Activated CD4-positive, alpha-beta T cell treated with anti-CD3 and anti-CD28 coated beads, Interleukin-2, amount 50 U/mL, for 48 hours (primary cell): ENCODE measurements at regions not wholly inside any gene's neighbourhood (a gene's known extent, or its start where the extent isn't known, plus 50 kb on each side); places are given as distances from the start of the nearest gene placed in this dataset.

ENCODE experiments used
- DNase-seq, 2 experiments: peaks; one replicate each; pipeline ENCODE4 v3.0.0-alpha.2; 2020

DNA sequence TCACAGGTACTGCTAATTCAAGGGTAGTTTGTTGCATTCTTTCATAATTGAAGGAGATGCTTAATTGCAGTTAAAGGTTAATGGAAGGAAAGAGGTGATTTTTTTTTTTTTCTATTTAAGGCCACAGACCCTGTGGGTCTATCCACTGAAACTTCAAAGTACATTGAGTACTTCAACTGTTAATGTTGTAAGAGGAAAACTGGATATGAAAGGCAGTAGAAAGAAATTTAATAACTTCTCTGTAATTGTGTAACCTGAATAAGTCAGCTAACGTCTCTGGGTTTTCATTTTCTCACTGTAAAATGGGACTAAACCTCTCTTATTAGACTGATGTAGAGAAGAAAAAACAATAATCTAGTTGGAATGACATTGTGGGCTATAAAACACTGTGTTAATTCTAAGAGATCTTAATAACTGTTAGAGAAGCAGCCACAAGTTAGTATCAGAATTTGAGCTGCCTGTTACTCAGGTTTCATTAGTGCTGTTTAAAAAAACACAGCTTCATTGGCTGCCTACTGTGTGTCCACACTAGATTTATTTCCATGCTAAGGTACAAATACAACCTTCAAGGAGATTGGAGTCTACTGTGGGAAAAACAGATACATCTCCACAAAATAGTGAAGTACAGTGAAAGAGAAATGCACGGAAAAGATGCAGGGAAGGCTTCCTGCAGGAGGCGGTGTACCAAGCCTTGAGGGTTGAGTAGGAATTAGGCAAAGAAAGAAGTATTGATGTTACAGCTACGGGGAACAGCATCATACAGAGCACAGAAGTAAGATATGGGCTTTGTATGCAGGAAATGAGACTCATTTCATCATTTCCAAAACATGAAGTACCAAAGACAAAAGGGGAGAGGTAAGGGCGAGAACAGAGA lies 483.6 kb downstream of the TAFA4 start:
- no peak for DNase-seq

- DNase-seq, result no peak
These were observed 484.5 kb downstream of the TAFA4 start for GRCh38 chr3:68447885-68448284.

- no peak for DNase-seq
These were observed 491.3 kb downstream of the TAFA4 start for GRCh38 chr3:68441054-68441453.

DNA sequence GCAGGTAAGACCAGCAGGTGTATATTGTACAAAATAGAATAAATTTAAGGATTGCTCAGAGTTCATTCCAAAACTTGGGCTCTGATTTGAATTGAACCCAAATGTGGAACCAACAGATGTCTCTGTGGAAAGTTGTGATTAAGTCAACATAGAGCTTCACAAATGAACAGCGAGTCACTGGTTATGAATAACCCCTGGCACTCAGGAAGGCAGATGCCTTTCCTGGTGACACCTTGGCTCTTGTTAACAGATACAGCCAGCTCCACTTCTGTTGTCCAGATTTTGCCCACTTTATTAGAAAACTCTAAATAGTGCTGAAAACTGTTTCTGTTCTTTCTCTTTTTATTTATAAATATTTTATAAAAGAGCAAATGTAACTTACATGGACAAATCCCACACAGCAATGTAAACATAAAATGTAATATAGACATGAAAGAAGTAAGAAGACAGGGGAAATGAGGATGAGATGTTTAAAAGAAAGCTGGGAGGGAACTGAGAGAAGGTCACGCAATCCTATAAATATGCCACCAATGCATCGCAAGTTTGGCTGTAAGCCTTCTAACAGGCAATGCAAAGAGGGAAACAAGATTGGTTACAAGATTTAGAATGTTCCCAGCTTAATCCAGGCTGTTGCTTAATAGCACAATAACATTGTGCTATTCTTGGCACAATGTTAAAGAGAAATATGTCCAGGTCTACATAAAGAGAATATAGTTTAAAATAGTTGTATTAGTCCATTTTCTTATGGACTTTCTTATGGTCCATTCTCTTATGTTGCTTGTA lies 495.5 kb downstream of the TAFA4 start:
- no peak for DNase-seq

DNA sequence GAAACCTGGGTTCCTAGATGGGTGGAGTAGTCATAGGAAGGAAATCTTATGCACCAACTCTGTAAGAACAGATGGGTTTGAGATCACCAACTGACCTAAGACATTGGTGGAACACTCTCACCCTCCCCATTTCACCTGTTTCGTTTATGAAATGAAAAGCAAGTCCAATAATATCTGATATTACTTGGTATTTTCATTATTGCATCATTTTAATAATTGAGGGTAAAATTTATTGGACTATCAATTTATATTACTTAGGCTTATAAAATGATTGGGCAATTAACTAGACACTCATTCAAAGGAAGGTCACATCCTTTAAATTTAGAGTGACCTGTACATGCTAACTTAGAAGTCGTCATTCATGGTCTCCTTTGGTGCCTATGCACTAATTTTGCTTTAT lies 503.9 kb downstream of the TAFA4 start:
- DNase-seq, result no peak

DNA sequence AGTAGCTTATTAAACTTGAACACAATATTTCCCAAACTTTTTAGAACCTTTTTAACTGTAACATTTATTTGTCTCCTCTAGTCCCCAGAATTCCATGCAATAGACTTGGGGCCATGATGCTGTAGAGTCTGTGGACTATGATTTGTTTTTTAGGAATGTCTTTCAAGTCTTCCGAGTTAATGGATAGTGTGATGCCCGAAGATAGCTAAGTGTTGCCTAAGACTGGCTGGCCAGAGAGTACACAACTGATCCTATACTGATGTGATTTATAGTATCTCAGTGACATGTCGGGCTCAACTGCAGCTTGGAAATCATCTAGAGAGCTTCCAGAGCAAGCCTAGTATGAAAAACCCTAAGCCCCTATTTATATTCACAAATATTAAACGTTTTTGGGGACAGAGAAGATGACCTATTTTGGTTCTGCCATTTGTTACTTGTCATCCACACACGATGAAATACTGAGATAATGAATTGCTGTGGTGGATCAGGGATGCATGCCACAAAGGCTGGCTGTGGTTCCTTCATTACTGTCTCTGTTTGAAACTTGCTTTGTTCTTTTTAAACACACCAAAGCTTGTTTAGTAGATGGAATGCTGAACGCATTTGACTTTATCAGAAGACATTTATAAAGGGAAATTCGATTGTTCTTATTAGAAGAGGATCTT lies 507.4 kb downstream of the TAFA4 start:
- no peak for DNase-seq

DNA sequence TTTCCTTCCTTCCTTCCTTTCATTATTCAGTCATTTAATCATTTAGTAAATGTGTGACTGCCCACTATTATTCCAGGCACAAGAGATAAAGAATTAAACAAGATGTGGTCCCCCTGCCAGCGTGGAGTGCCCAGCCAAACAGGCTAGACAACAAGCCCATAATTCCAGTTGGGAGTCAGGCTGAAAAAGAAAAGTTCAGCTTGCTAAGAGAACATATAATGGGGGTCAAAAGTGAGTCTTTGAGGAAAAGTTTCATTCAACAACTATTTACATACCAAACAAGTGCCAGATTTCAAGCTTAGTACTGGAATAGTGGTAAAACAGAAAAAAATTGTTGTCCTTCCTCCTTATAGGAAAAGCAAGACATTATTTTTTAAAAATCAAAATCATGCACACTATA lies 523.7 kb downstream of the TAFA4 start:
- no peak for DNase-seq

DNA sequence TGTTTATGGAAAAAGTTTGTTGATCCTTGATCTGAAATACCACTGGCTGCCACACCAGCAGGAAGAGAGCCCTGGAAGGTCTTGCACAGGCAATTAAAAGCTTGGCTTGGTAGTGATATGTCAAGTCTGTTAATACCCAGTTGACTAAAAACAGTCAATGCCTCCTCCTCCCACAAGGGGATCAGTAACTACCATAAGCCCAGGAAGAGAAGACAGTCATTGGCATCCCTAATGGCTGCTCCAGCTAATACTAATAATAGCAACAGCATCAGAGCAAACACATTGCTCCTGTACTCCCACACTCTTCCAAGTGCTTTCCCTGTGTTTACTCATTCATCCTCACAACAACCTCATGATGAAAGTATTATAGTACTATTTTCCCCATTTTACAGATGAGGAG lies 528.6 kb downstream of the TAFA4 start:
- no peak for DNase-seq

DNA sequence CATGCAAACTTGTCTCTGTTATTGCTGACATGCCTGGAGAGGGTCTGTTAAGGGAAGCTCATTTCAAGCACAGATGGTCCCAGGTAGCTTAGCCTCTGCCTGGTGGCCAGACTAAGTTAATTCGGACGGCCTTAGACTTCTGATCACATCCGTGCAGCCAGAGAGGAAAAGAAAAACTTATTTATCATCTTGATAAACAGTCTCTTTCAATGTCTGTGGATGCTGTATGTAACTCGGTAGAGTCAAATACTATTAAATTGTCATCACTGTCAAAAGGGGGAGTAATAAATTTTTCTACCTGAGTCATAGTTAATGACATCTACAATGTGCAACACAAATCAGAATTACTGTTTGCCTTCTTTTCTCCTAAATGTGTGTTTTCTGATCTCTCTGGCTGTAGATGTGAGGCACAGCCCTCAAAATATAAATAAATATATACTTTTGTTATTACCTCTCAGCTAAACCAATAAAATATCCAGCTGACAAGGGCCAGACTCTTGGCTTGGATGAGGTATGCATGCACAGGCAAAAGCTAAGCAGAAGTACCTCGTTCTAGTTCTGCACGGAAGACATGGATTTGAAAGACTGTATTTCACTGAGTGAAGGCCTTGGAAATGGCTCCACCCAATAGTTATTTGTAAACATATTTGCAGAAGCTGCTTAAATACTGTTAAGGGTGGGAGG lies 530.0 kb downstream of the TAFA4 start:
- DNase-seq, result no peak

- no peak for DNase-seq
These were observed 553.7 kb downstream of the TAFA4 start for GRCh38 chr3:68378631-68379030.

DNA sequence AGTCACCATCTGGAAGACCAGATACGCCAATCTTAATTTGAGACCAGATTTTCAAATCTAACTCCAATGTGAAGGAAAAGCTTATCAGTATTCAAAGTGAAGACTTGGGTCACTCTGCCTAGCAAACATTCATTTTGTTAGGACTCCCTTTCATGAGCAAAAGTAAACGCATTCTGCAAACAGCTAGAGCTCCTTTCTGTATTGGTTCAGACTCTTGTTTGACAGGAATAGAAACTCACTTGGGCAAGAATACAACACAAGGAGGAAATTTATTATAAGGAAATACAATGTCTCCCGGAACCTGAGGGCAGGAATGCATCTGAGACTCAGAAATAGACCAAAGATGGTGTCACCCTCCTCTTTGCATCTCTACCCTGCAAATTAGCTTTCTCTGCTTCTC lies 558.6 kb downstream of the TAFA4 start:
- DNase-seq, result no peak

DNA sequence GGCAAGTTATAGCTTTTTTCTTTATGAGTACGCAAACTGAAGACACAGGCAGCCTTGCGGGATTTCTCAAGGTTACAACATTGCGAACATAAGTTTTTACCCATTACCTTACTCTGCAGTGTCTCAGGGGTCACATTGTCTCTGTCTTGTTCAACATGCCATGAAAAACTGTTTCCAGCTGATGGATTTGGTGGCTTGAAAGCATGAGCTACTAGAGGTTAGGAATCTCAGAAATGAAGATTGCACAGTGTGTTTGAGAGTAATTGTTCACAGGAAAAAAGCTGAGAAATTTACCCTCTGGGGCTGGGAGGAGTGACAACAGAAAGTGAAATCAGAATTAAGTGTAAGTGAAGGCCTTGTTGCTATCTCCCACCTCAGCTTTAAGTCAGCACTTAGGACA lies 568.6 kb downstream of the TAFA4 start:
- no peak for DNase-seq

GRCh38 chr3:68360492-68360891 lies 571.9 kb downstream of the TAFA4 start:
- DNase-seq, result no peak

- DNase-seq, result no peak
These were observed 586.6 kb downstream of the TAFA4 start for GRCh38 chr3:68345781-68346180.

DNA sequence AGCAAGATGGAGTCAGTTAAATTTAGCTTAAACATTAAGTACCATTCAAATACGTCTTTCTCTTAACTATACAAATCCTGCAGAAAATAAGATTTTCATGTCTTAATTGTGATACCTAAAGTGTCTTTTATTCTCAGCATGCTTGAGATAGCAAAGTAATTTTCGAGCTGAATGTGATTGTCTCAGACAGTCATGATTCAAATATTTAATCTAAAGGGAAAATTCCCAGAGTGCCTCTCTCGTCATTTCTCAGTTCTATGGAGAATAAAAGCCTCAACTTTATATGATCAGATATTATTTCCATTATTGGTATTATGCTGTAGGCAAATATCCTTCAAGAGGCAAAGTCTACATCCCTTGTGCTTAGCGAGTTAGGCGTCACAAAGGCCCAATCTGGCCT lies 589.9 kb downstream of the TAFA4 start:
- no peak for DNase-seq

DNA sequence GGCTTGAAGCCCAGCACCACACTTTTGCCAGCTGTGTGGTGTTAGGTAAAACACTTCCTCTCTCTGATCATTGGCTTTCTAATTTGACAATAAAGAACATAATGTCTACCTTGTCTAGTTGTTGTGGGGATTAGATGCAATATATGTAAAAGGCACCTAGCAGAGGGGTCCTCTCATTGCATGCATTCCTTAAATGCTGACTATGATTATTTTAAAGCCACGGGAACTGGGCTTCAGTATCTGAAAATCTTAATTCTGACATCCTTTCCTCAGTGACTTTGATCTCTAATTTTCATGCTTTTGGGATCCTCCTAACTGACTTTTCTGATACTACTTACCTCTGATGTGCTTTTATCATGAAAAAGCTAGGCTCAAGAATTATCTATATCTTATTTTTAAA lies 596.3 kb downstream of the TAFA4 start:
- DNase-seq, result no peak

GRCh38 chr3:68334367-68334986 lies 597.9 kb downstream of the TAFA4 start:
- no peak for DNase-seq

- no peak for DNase-seq
These were observed 604.3 kb downstream of the TAFA4 start for GRCh38 chr3:68328049-68328448.

GRCh38 chr3:68315964-68316363 lies 616.4 kb downstream of the TAFA4 start:
- DNase-seq, result no peak

GRCh38 chr3:68315546-68315945 lies 616.8 kb downstream of the TAFA4 start:
- no peak for DNase-seq

- no peak for DNase-seq
These were observed 625.8 kb downstream of the TAFA4 start for GRCh38 chr3:68306571-68306970.

- DNase-seq, result no peak
These were observed 636.9 kb downstream of the TAFA4 start for GRCh38 chr3:68295457-68295856.

- DNase-seq, result no peak
These were observed 635.9 kb upstream of the SUCLG2 start for GRCh38 chr3:68290333-68290732.
